ENCODE measurements at regions not wholly inside any gene's neighbourhood (a gene's known extent, or its start where the extent isn't known, plus 50 kb on each side); places are given as distances from the start of the nearest gene placed in this dataset.

- DNase-seq: peak; percentile 53
- H3K27ac ChIP-seq: no peak overlapping the region
- no peak overlapping the region for H3K4me3 ChIP-seq
- WGBS, 2 donors: 42 to 56% methylated on average over 7 of the region's 7 CpGs
- no peaks in the 10 kb centered on the region for H3K4me1 ChIP-seq
- no peaks in the 10 kb centered on the region for H3K36me3 ChIP-seq (ENCODE audit: low read depth, missing control alignments)
- H3K27me3 ChIP-seq: no peaks in the 10 kb centered on the region
- intact Hi-C loops (cut with DNase I; ENCODE audit: low total_unique reads): no loop called here
- no peaks in the 10 kb centered on the region for H3K9me3 ChIP-seq
- no peak for TF ChIP-seq POLR2A (IDR thresholded peaks at IDR 0.05)
- TF ChIP-seq, protein P1, sequence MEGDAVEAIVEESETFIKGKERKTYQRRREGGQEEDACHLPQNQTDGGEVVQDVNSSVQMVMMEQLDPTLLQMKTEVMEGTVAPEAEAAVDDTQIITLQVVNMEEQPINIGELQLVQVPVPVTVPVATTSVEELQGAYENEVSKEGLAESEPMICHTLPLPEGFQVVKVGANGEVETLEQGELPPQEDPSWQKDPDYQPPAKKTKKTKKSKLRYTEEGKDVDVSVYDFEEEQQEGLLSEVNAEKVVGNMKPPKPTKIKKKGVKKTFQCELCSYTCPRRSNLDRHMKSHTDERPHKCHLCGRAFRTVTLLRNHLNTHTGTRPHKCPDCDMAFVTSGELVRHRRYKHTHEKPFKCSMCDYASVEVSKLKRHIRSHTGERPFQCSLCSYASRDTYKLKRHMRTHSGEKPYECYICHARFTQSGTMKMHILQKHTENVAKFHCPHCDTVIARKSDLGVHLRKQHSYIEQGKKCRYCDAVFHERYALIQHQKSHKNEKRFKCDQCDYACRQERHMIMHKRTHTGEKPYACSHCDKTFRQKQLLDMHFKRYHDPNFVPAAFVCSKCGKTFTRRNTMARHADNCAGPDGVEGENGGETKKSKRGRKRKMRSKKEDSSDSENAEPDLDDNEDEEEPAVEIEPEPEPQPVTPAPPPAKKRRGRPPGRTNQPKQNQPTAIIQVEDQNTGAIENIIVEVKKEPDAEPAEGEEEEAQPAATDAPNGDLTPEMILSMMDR (IDR thresholded peaks at IDR 0.05): peak; percentile 28 to 77 (median 63)
These were observed 155.4 kb downstream of the DIO2 start for GRCh38 chr14:80055667-80056496.

DNA sequence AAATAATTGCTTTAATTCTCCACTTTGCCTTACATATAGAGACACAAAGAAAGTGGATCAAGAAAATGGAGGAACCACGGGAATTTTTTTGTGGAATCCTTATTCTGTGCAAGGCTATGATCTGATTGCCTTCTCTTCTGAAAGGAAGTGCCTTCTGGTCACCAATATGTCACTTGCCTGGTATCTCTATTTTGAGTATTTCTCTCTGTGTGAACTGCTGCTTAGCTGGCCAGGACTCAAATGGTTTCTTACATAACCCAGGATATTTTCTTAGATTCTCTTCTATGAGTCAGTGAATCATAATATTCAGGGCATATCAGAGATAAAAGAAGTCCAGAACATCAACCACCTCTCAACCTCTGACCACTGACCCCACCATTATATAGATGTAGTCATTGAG is 156.1 kb downstream of the DIO2 start:
- H3K9me3 ChIP-seq: no peaks in the 10 kb centered on the region
- no peak overlapping the region for H3K4me3 ChIP-seq
- no peaks in the 10 kb centered on the region for H3K36me3 ChIP-seq (ENCODE audit: low read depth, missing control alignments)
- WGBS, 2 donors: 68 to 82% methylated on average over 1 of the region's 1 CpG
- DNase-seq: no peak
- intact Hi-C loops (cut with DNase I; ENCODE audit: low total_unique reads): no loop called here
- TF ChIP-seq POLR2A (IDR thresholded peaks at IDR 0.05): no peak
- TF ChIP-seq, protein P1 (IDR thresholded peaks at IDR 0.05): no peak
- no peaks in the 10 kb centered on the region for H3K4me1 ChIP-seq
- no peak overlapping the region for H3K27ac ChIP-seq
- no peaks in the 10 kb centered on the region for H3K27me3 ChIP-seq

DNA sequence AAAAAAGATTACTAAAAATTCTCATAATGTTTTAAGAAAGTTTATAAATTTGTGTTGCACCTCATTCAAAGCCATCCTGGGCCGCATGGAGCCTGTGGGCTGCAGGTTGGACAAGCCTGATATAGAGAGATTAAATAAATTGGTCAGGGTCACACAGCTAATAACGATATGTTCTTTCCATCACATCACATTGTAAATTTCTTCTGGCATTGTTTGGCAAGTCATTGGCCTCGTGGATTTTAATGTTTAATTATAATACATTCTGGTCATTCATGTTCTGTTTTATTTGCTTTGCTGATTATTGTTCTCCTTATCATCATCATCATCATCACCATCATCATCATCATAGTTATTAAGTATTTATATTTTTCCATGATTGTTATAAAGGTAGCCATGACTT is 157.3 kb downstream of the DIO2 start:
- Histone ChIP-seq H3K4me1 (no peaks in the 10 kb centered on the region), H3K4me3 (no peak overlapping the region), H3K9me3 (no peaks in the 10 kb centered on the region), H3K27ac (no peak overlapping the region), H3K36me3 (ENCODE audit: low read depth, missing control alignments) (no peaks in the 10 kb centered on the region), H3K27me3 (no peaks in the 10 kb centered on the region)
- DNase-seq: no peak
- intact Hi-C loops (cut with DNase I; ENCODE audit: low total_unique reads): no loop called here
- 76 to 80% methylated on average over 3 of the region's 3 CpGs for WGBS, 2 donors
- TF ChIP-seq, protein P1 (IDR thresholded peaks at IDR 0.05): no peak
- no peak for TF ChIP-seq POLR2A (IDR thresholded peaks at IDR 0.05)

DNA sequence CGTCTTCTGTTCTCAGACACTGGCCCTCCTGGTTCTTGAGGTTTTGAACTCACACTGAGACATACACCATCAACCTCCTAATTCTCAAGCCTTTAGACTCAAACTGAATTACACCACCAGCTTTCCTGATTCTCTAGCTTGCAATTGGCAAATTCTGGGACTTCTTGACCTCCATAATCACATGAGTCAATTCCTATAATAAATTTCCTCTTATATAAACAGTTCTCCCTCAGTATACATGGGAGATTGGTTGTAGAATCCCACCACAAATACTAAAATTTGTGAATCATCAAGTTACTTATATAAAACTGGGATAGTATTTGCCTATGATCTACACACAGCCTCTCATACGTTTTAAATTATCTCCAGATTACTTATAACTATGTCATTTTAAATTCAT is 162.2 kb downstream of the DIO2 start:
- no peaks in the 10 kb centered on the region for H3K36me3 ChIP-seq (ENCODE audit: low read depth, missing control alignments)

More for the DNA sequence above, 162.2 kb downstream of the DIO2 start:
- DNase-seq: no peak
- 82 to 88% methylated on average over 2 of the region's 2 CpGs for WGBS, 2 donors
- no peak overlapping the region for H3K4me3 ChIP-seq
- no peak overlapping the region for H3K27ac ChIP-seq
- no peaks in the 10 kb centered on the region for H3K4me1 ChIP-seq
- H3K9me3 ChIP-seq: no peaks in the 10 kb centered on the region
- TF ChIP-seq, protein P1 (IDR thresholded peaks at IDR 0.05): no peak
- no peak for TF ChIP-seq POLR2A (IDR thresholded peaks at IDR 0.05)
- H3K27me3 ChIP-seq: no peaks in the 10 kb centered on the region
- intact Hi-C loops (cut with DNase I; ENCODE audit: low total_unique reads): no loop called here

Data from testis (tissue), 2 donors.